GM12801 (cell line): ENCODE measurements at regions not wholly inside any gene's neighbourhood (a gene's known extent, or its start where the extent isn't known, plus 50 kb on each side); places are given as distances from the start of the nearest gene placed in this dataset.

Experiments
- TF ChIP-seq, protein P1 (sequence below): IDR thresholded peaks from one replicate; pipeline ENCODE4 v1.5.1; 2011; ENCODE audit warnings: control low read depth; ENCODE audit not compliant: insufficient read length; ENCODE audit errors: extremely low read depth

DNA sequence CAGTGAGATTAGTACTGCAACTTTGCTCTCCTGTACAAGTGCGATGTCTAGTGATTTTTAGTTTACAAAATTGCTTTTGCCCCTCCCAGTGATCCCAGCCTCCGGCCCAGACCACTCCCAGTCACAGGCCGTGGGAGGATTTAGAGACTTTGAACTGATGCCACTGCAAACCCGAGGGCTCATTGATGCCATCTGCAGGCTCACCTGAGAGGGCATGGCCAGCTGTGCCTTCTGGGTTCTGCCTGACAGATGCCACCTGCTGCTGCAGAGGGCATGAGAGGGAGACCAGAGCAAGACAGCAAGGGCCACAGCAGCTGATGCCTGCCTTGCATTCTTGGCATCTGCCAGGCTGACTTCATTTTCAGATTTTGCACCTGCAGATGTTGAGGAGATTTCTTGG is 593.8 kb downstream of the CDK5RAP2 start:
- TF ChIP-seq, protein P1, sequence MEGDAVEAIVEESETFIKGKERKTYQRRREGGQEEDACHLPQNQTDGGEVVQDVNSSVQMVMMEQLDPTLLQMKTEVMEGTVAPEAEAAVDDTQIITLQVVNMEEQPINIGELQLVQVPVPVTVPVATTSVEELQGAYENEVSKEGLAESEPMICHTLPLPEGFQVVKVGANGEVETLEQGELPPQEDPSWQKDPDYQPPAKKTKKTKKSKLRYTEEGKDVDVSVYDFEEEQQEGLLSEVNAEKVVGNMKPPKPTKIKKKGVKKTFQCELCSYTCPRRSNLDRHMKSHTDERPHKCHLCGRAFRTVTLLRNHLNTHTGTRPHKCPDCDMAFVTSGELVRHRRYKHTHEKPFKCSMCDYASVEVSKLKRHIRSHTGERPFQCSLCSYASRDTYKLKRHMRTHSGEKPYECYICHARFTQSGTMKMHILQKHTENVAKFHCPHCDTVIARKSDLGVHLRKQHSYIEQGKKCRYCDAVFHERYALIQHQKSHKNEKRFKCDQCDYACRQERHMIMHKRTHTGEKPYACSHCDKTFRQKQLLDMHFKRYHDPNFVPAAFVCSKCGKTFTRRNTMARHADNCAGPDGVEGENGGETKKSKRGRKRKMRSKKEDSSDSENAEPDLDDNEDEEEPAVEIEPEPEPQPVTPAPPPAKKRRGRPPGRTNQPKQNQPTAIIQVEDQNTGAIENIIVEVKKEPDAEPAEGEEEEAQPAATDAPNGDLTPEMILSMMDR: no peak

GRCh38 chr9:119974026-119974425 is 604.8 kb upstream of the BRINP1 start:
- TF ChIP-seq, protein P1: no peak

GRCh38 chr9:119968836-119969707 is 599.8 kb upstream of the BRINP1 start:
- TF ChIP-seq, protein P1: peak; percentile 23

GRCh38 chr9:119967867-119968535 is 598.8 kb upstream of the BRINP1 start:
- TF ChIP-seq, protein P1: no peak

DNA sequence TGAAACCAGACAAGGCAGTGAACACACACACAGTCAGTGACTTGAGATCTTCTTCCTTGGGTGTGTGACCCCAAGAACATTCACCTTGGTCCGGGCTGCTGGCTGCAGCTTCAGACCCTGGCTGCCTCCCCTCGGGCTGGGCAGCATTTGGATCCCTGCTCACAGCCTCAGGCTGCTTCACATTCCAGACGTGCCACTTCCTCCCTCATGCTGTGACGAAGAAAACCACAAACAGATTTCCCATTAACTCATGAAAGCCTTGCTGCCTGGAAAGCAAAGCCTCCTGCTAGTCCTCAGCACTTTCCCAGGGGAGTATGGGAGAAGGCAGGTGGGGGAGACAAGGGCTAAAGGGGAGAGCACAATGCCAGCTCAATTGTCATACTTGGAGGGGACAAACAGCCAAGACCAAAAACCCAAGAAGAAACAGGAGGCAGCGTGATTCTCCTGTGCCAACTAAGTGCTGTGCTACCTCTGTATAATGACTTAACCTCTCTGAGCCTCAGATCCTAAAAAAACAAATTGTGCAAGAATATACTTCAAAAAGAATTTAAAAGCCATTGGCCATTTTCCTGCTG is 594.6 kb upstream of the BRINP1 start:
- TF ChIP-seq, protein P1: no peak

GRCh38 chr9:119963258-119963797 is 594.1 kb upstream of the BRINP1 start:
- TF ChIP-seq, protein P1: no peak

- TF ChIP-seq, protein P1: no peak
Observed at GRCh38 chr9:119961774-119962424, 592.7 kb upstream of the BRINP1 start.
